Body of pancreas (tissue), 4 donors: ENCODE measurements at regions not wholly inside any gene's neighbourhood (a gene's known extent, or its start where the extent isn't known, plus 50 kb on each side); places are given as distances from the start of the nearest gene placed in this dataset.

Experiments used
- POLR2A ChIP-seq, 3 donors: fragments of 450-650 bp; IDR thresholded peaks; one replicate each; pipeline ENCODE4 v1.6.1; 2016; ENCODE audit warnings: antibody characterized with exemption in 3 of 3, mild to moderate bottlenecking in 2 of 3
- TF ChIP-seq, protein P1 (sequence below), 7 experiments: fragments of 450-650 bp in 4 of 7; fragments of 200-600 bp in 3 of 7; sonication (generic) in 3 of 7; IDR thresholded peaks; one replicate each; pipeline ENCODE4 v1.5.1; 2016 to 2019; ENCODE audit warnings: antibody characterized with exemption in 7 of 7

DNA sequence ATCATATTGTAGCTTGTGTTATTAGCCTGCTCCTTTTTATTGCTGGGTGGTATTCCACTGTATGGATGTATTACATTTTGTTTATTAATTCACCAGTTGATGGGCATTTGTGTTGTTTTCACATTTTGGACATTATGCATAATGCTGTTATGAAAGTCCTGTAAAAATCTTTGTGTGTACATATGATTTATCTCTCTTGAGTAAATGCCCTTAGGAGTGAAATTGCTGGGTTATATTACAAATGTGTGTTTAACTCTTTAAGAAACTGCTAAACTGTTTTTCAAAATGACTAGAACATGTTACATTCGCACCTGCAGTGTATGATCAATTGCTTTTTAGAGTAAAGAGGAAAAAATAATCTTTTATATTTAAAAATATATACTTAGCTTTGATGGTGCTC is 54.4 kb upstream of the TP53I11 start:
- TF ChIP-seq, protein P1, sequence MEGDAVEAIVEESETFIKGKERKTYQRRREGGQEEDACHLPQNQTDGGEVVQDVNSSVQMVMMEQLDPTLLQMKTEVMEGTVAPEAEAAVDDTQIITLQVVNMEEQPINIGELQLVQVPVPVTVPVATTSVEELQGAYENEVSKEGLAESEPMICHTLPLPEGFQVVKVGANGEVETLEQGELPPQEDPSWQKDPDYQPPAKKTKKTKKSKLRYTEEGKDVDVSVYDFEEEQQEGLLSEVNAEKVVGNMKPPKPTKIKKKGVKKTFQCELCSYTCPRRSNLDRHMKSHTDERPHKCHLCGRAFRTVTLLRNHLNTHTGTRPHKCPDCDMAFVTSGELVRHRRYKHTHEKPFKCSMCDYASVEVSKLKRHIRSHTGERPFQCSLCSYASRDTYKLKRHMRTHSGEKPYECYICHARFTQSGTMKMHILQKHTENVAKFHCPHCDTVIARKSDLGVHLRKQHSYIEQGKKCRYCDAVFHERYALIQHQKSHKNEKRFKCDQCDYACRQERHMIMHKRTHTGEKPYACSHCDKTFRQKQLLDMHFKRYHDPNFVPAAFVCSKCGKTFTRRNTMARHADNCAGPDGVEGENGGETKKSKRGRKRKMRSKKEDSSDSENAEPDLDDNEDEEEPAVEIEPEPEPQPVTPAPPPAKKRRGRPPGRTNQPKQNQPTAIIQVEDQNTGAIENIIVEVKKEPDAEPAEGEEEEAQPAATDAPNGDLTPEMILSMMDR (IDR thresholded peaks at IDR 0.05) = no peak
- no peak for TF ChIP-seq POLR2A (IDR thresholded peaks at IDR 0.05)
